Fibroblast of the conjunctiva (primary cell): ENCODE measurements at regions not wholly inside any gene's neighbourhood (a gene's known extent, or its start where the extent isn't known, plus 50 kb on each side); places are given as distances from the start of the nearest gene placed in this dataset.

Experiments
- DNase-seq: peaks from one replicate; pipeline ENCODE4 v3.0.0-alpha.2; 2010; ENCODE audit warnings: low read depth

GRCh38 chr4:184310171-184310567 is 92.5 kb upstream of the ENPP6 start:
- no peak for DNase-seq

DNA sequence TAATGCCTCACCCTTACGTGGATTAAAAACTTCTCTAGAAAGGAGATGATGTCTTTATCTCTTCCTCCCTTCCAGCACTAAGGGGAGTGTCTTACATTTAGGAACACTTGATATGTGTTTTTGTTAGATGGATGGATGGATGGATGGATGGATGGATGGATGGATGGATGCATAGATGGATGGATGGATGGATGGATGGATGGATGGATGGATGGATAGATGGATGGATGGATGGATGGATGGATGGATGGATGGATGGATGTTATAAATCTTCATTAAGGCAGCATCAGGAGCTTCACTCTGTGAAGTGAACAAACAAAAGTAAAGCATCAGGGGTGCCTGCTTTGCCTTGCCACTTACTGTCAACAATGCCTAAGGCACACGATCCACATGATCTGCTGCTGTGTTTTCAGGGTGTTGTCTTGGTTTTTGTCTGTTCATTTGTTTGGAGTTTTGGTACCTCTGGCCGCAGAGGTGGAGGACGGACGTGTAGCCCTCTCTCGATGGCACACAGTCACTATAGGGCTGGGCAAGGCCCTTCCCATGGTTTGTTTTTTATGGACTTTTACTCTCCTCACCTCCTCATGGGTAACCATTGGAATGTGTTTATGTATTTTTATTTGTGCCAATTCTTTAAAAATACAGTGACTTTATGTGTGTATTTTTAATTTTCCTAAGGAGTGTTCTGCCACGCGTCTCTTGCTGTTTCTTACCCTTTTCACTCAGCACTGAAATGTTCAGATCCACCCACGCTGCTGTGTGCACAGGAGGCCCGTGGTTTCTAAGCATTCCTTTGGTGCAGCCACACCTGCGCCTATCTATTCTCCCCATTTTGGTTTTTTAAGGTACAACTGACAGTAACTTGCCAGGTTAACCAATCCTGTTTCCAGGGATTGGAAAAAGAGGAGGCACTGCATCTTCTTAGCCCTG is 91.8 kb upstream of the ENPP6 start:
- no peak for DNase-seq

DNA sequence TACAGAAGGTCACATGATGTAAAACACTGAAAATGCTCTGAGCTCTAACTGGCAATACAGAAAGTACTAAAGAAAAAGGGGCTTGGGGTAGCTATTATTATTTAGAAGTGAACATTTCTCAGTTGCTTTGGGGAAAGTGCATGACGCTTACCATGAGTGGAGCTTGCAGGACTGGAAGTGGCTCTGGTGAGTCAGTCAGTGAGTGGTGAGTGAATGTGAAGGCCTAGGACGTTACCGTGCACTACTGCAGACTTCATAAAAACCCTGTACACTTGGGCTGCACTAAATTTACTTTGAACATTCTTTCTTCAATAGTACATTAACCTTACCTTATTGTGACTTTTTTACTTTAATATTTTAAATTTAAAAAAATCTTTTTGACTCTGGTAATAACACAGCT is 89.3 kb upstream of the ENPP6 start:
- no peak for DNase-seq

DNA sequence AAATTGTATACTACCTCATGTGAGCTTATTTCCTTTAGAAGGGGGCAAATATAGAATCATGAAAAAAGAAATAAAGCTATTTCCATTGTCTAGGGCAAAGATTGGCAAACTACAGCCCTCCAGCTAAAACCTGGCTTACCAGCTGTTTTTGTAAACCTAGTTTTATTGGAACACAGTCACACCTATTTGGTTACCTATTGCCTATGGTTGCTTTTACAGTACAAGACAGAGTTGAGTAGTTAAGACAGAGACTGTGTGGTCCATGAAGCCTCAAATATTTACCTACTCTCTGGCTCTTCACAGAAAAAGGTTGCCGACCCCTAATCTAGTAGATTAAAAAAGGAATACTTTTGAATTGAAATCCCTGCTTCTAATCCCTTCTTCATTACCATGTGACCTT is 88.8 kb upstream of the ENPP6 start:
- no peak for DNase-seq

GRCh38 chr4:184300816-184301215 is 83.1 kb upstream of the ENPP6 start:
- no peak for DNase-seq

DNA sequence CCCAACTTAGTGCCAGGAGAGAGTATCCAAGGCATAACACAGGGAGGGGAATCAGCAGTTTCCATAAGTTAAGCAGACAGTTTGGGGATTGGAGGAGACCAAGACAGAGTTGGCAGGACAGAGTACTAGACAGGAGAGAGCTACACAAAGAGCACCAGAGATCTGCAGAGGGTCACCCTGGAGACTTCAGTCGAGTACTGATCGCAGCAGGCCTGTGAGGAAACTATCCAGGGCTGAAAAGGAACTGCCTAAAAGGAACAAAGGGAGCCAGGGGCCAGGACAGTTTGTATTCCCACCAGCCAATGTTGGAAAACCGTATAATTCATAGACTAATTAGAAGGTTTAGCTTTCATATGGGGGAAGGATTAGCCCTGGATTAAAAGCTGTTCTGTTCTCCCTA is 80.6 kb upstream of the ENPP6 start:
- DNase-seq = no peak

DNA sequence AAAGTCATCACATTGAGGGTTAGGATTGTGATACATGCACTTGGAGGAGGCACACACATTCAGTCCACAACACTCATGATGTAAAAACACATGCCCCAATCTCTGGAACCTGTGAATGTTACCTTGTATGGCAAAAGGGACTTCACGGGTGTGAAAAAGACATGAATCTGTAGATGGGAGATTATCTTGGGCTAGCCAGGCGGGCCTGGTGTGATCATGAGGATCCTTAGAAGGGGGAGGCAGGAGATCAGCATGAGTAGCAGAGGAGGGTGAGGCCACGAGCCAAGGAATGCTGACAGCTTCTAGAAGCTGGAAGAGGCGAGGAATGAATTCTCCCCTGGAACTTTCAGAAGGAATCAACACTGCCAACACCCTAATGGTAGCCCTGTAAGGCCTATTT is 77.5 kb upstream of the ENPP6 start:
- DNase-seq = no peak

- DNase-seq = no peak
Observed at GRCh38 chr4:184294606-184295133, 77.0 kb upstream of the ENPP6 start.

GRCh38 chr4:184293552-184293951 is 75.9 kb upstream of the ENPP6 start:
- DNase-seq = no peak

DNA sequence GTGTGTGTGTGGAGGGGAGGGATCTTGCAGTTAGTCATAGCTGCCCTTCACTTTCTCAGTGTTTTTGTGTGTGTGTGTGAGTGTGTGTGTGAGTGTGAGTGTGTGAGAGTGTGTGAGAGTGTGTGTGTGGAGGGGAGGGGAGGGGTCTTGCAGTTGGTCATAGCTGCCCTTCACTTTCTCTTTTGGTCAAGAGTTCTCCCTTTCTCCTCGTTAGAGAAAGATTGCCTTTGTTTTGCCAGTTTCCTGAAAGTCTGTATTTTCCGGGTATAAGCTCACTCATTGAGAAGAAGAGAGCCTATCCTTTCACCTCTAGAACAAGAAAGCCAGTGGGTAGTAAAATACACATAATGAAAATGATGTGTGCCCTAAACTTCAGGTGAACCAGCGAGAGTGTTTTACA is 75.2 kb upstream of the ENPP6 start:
- DNase-seq = no peak

GRCh38 chr4:184292465-184292867 is 74.8 kb upstream of the ENPP6 start:
- DNase-seq = no peak

DNA sequence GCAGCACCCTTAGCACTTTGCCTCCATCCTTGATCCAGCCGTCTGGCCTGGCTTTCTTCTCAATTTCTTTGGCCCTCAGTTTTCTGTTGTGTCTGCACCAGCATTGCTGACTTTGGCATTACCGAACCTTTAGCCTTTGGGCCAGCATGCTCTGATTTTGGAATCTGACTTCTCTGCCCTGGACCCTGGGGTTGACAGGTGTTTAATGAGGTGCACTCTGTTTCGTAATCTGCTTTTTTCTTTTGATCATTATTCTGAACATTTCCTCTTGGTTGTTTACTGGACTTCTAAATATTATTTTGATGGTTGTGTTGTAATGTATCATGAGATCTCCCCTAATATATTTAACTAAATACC is 71.5 kb upstream of the ENPP6 start:
- DNase-seq = no peak

DNA sequence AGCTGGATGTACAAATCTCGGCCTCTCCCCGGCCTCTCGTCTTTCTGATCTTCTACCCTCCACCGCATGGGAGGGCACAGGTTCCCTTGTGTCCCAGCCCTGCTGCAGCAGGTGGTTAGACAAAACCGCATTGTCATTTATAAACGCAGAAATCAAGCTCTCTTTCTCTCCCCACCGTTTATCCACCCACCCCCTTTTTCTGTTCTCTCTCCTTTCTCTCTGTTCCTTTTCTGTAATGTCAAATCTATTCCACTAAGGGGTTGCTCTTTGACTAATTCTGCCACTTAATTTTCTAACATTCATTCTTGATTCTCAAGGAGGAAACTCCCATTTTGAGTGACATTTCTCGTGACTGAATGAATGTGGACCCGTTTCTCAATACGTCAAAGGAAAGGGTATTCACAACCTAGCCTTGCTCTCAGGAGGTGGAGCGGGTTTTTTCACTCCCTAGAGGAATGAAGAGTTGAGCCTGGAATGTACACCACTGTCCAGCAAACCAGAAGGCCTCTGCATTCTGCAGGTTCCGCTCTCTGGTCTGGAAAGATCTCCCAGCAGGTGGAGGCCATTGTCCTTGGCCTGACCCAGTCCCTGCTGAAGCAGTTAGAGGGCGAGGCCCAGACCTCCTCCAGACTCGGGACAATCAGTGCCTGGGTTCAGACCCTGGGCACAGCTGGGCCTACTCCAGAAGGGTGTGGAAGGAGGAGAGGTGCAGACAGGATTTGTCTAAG is 70.9 kb upstream of the ENPP6 start:
- DNase-seq = no peak

- DNase-seq = peak; percentile 38
Observed at GRCh38 chr4:184287697-184288255, 70.1 kb upstream of the ENPP6 start.

DNA sequence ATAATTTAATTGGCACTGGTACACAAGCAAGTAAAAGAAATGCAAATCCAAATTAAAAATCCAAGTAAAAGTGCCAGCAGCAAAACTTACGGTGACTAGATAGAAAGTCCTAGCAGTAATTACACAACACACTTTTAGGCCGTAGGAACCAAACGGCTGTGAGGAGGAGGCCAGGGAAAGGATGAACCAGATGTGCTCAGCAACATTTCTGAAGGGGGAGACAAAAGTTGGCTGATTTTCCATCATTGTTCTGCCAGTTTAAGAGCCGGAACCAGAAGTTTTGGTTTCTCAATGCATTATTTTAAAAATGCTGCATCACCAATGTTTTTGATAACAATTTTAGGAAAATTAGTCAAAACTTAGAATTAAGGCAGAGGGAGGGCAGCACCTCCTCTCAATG is 68.7 kb upstream of the ENPP6 start:
- no peak for DNase-seq

DNA sequence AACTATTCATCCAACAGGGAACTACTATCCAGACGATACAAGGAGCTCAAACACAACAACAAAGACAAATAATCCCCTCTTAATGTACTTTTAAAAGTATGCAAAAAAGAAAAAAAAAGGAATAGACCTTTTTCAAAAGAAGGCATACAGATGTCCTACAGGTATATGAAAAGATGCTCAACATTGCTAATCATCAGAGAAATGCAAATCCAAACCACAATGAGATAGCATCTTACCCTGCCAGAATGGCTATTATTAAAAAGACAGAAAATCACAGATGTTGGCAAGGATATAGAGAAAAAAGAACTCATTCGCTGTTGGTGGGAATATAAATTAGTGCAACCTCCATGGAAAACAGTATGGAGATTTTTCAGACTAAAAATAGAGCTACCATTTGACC is 67.1 kb upstream of the ENPP6 start:
- DNase-seq = no peak

- no peak for DNase-seq
Observed at GRCh38 chr4:184284336-184284690, 66.6 kb upstream of the ENPP6 start.

GRCh38 chr4:184283659-184284335 is 66.1 kb upstream of the ENPP6 start:
- no peak for DNase-seq

- no peak for DNase-seq
Observed at GRCh38 chr4:184282895-184283654, 65.4 kb upstream of the ENPP6 start.

GRCh38 chr4:184282251-184282713 is 64.6 kb upstream of the ENPP6 start:
- DNase-seq = no peak
